ENCODE measurements at regions not wholly inside any gene's neighbourhood (a gene's known extent, or its start where the extent isn't known, plus 50 kb on each side); places are given as distances from the start of the nearest gene placed in this dataset.

DNA sequence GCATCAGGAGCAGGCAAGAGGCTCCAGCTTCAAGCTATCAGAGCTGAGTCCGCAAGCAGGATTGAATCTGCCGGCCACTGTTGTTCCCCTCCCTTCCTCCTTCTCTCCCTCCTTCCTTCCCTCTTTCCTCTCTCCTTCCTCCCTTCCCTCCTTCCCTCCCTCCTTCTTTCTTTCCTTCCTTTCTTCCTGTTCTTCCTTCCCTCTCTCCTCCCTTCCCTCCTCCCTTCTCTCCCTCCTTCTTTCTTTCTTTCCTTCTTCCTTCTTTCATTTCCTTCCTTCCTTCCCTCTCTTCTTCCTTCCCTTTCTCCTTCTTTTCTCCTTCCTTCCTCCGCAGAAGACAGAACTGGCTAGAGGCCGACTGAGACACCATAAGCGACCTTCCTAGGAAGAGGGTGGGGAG, 534.0 kb downstream of the NPHP4 start:
- intact Hi-C loops (cut with micrococcal nuclease) = no loop called here
- H3K27me3 ChIP-seq (ENCODE audit: low read depth) = peaks cover 84% of the 10 kb centered on the region
- H3K9me3 ChIP-seq (replicated peaks) = peaks cover 23% of the 10 kb centered on the region
- H3K4me1 ChIP-seq = peaks cover 6% of the 10 kb centered on the region
- no peak overlapping the region for H3K4me3 ChIP-seq
- TF ChIP-seq, protein P1, sequence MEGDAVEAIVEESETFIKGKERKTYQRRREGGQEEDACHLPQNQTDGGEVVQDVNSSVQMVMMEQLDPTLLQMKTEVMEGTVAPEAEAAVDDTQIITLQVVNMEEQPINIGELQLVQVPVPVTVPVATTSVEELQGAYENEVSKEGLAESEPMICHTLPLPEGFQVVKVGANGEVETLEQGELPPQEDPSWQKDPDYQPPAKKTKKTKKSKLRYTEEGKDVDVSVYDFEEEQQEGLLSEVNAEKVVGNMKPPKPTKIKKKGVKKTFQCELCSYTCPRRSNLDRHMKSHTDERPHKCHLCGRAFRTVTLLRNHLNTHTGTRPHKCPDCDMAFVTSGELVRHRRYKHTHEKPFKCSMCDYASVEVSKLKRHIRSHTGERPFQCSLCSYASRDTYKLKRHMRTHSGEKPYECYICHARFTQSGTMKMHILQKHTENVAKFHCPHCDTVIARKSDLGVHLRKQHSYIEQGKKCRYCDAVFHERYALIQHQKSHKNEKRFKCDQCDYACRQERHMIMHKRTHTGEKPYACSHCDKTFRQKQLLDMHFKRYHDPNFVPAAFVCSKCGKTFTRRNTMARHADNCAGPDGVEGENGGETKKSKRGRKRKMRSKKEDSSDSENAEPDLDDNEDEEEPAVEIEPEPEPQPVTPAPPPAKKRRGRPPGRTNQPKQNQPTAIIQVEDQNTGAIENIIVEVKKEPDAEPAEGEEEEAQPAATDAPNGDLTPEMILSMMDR (IDR thresholded peaks at IDR 0.05; ENCODE audit: borderline replicate concordance) = no peak
- no peak for DNase-seq
- H3K36me3 ChIP-seq = no peaks in the 10 kb centered on the region
- H3K27ac ChIP-seq (replicated peaks) = no peak overlapping the region

DNA sequence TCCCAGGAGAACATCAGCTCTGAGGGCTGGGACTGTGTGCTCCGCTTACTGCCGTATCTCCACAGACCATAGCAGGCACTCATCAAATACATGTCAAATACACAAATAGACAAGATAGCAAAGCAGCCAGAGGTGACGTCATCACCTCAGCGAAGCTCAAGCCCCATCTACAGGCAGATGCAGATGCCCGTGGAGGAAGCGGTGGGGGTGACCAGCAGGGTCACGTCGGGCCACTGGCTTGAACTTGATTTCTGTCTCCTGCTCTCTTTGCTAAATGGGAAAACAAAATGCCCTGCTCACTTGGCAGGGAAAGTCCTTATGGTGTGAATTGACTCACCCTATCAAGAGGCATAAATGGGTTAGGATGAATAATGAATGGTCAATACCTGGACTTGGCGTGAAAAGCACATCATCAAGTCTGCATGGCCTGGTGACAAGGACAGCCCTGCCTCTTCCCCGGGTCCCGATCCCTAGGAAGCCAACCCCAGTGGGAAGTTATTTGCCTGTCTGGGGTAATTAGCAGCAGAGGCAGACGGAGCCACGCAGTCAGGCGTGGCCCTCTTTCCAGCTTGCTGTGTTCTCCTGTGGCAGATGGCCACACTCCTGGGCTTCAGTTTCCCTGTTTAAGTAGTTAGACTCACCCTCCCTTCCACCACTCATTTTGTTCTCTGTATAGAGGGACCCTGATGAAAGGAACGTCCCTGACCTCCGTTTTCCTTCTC, 536.0 kb downstream of the NPHP4 start:
- Histone ChIP-seq H3K27me3 (ENCODE audit: low read depth) (peaks cover 93% of the 10 kb centered on the region), H3K4me1 (peaks cover 6% of the 10 kb centered on the region), H3K4me3 (no peak overlapping the region), H3K36me3 (no peaks in the 10 kb centered on the region), H3K9me3 (replicated peaks) (peaks cover 4% of the 10 kb centered on the region), H3K27ac (replicated peaks) (no peak overlapping the region)
- intact Hi-C loops (cut with micrococcal nuclease) = no loop called here
- DNase-seq = no peak
- TF ChIP-seq, protein P1 (IDR thresholded peaks at IDR 0.05; ENCODE audit: borderline replicate concordance) = no peak

DNA sequence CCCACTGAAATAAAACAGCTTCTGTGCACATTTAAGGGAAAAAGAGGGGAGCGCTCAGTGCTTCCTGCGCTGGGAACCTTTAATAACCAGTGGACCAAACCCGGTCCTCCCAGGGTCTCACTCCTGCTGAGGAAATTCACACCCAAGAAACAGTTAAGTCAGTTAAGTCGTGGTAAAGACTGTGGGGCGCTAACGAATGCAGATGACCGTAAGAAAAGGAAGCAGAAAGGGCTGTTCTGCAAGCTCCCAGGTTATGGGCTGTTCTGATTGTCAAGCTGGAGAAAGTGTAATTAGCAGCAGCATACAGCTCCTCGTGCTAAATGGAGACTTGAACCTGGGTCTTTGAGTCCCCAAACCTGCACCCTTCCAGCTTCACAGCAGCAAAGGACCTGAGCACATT, 536.6 kb downstream of the NPHP4 start:
- intact Hi-C loops (cut with micrococcal nuclease) = no loop called here
- H3K4me1 ChIP-seq = peaks cover 6% of the 10 kb centered on the region
- H3K27me3 ChIP-seq (ENCODE audit: low read depth) = peaks cover 95% of the 10 kb centered on the region

GRCh38 chr1:5455056-5455455, 537.2 kb downstream of the NPHP4 start:
- peaks cover 96% of the 10 kb centered on the region for H3K27me3 ChIP-seq (ENCODE audit: low read depth)

More for the DNA sequence above, 536.6 kb downstream of the NPHP4 start:
- H3K36me3 ChIP-seq = no peaks in the 10 kb centered on the region
- no peaks in the 10 kb centered on the region for H3K9me3 ChIP-seq (replicated peaks)
- no peak for DNase-seq
- no peak overlapping the region for H3K4me3 ChIP-seq
- H3K27ac ChIP-seq (replicated peaks) = no peak overlapping the region
- TF ChIP-seq, protein P1 (IDR thresholded peaks at IDR 0.05; ENCODE audit: borderline replicate concordance) = no peak

DNA sequence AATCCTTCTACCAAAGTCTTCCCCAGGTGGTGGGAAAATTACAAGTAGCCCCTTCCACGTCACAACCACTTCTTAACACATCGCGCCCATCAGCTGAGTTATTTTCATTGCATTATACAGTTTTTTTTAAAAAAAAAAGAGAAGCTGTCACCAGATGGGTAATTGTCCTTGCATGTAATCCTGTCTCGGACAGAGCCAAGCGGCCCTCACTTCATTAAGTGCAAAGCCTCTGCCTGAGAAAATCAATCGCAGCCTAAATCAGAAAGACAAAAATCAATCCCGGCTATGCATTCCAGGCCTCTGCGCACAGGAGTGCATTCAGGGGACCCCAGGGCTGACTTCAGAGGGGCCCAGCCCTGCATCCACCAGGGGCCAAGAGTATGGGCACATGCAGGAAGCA, 538.9 kb downstream of the NPHP4 start:
- H3K27me3 ChIP-seq (ENCODE audit: low read depth) = peaks cover 96% of the 10 kb centered on the region
- H3K9me3 ChIP-seq (replicated peaks) = no peaks in the 10 kb centered on the region
- no peak for DNase-seq
- H3K36me3 ChIP-seq = no peaks in the 10 kb centered on the region
- H3K27ac ChIP-seq (replicated peaks) = no peak overlapping the region
- no peak overlapping the region for H3K4me3 ChIP-seq
- H3K4me1 ChIP-seq = peaks cover 6% of the 10 kb centered on the region
- intact Hi-C loops (cut with micrococcal nuclease) = no loop called here
- TF ChIP-seq, protein P1 (IDR thresholded peaks at IDR 0.05; ENCODE audit: borderline replicate concordance) = no peak

More at GRCh38 chr1:5455056-5455455, 537.2 kb downstream of the NPHP4 start:
- peaks cover 6% of the 10 kb centered on the region for H3K4me1 ChIP-seq
- H3K36me3 ChIP-seq = no peaks in the 10 kb centered on the region
- TF ChIP-seq, protein P1 (IDR thresholded peaks at IDR 0.05; ENCODE audit: borderline replicate concordance) = no peak
- no peaks in the 10 kb centered on the region for H3K9me3 ChIP-seq (replicated peaks)
- H3K27ac ChIP-seq (replicated peaks) = no peak overlapping the region
- intact Hi-C loops (cut with micrococcal nuclease) = no loop called here
- no peak overlapping the region for H3K4me3 ChIP-seq
- no peak for DNase-seq
